GM10266 (cell line): ENCODE measurements at regions not wholly inside any gene's neighbourhood (a gene's known extent, or its start where the extent isn't known, plus 50 kb on each side); places are given as distances from the start of the nearest gene placed in this dataset.

Experiments
- DNase-seq: peaks from one replicate; pipeline ENCODE4 v3.0.0; 2012; ENCODE audit errors: extremely low spot score
- TF ChIP-seq, protein P1 (sequence below): IDR thresholded peaks from 2 replicates; pipeline ENCODE4 v1.5.1; 2012; ENCODE audit warnings: mild to moderate bottlenecking, low read depth; ENCODE audit not compliant: control insufficient read depth, insufficient read depth; ENCODE audit errors: missing control alignments

DNA sequence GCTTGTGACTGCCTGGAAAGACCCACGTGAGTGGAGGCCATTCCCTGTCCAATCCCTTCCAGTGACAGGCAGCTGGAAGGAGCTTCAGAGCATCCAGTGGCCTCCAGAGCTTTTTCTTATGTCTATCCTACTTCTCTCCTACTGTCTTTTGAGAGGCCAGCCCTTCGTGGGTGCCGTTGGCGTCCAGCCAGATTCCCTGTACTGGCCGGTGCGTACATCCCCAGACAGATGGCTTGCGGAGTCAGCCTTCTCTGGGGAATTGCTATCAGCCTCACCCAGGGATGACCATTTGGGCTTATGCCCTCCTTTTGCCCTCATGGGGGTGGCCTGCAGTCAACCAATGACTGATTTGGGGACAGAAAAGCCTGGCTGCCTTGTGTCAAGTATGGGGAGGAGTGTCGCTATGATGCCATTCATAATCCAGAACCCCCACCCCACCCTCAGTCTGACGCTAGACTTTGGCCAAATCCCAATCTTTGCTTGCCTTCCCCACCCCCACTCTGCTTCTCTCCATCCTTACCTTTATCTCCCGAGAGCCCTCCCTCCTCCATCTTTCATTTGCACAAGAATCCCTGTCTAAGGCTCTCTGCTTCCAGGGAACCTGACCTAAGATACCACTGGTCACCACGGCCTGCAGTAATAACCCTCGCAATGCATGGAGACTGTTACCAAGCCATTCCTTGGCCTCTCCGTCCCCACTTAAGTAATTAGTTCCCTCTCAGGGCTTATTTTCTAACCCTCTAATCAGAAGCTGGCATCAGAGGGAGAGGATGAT is 150.3 kb upstream of the BCOR start:
- no peak for DNase-seq

GRCh38 chrX:40247382-40247781 is 149.6 kb upstream of the BCOR start:
- TF ChIP-seq, protein P1, sequence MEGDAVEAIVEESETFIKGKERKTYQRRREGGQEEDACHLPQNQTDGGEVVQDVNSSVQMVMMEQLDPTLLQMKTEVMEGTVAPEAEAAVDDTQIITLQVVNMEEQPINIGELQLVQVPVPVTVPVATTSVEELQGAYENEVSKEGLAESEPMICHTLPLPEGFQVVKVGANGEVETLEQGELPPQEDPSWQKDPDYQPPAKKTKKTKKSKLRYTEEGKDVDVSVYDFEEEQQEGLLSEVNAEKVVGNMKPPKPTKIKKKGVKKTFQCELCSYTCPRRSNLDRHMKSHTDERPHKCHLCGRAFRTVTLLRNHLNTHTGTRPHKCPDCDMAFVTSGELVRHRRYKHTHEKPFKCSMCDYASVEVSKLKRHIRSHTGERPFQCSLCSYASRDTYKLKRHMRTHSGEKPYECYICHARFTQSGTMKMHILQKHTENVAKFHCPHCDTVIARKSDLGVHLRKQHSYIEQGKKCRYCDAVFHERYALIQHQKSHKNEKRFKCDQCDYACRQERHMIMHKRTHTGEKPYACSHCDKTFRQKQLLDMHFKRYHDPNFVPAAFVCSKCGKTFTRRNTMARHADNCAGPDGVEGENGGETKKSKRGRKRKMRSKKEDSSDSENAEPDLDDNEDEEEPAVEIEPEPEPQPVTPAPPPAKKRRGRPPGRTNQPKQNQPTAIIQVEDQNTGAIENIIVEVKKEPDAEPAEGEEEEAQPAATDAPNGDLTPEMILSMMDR: no peak
- no peak for DNase-seq

More for the DNA sequence above, 150.3 kb upstream of the BCOR start:
- TF ChIP-seq, protein P1: no peak

- TF ChIP-seq, protein P1: no peak
Observed at GRCh38 chrX:40245488-40246071, 147.8 kb upstream of the BCOR start.

DNA sequence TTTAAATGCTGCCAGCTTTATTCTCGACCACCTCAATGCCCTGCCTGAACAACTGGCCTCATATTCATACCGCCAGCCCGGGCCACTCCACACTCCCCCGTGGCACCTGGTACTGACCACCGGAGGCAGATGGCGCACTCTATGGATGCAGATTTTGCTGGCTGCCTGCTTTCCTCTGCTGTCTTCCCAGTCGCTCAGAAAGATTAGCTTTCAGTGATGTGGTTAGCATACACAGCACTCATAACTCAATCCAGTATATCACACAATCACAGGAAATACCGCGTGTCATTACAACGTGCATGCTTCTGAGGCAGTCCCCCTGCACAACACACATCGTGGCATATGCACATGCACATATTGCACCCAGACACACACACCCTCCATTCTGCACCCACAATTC is 147.2 kb upstream of the BCOR start:
- no peak for DNase-seq
- TF ChIP-seq, protein P1: no peak

More at GRCh38 chrX:40245488-40246071, 147.8 kb upstream of the BCOR start:
- DNase-seq: no peak

GRCh38 chrX:40243755-40244515 is 146.2 kb upstream of the BCOR start:
- no peak for DNase-seq
- TF ChIP-seq, protein P1: no peak

DNA sequence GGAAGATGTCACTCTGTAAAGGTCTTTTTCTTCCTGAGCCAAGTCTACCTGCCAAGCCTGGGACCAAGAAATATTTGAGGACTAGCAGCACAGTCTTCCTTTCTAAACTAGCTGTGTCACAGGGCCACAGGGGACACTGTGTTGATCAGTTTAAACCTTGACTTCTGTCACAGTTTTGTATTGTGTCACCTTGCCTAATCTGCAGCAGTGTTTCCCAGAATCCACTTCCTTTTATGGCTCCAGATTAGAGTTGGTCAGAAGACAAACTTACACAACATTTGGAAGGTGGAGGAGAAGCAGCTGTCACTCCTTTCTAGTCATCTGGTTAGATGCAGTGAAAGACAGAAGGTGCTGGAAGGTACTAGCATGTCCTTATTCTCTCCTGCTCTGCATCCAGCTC is 143.1 kb upstream of the BCOR start:
- DNase-seq: no peak
- TF ChIP-seq, protein P1: no peak

DNA sequence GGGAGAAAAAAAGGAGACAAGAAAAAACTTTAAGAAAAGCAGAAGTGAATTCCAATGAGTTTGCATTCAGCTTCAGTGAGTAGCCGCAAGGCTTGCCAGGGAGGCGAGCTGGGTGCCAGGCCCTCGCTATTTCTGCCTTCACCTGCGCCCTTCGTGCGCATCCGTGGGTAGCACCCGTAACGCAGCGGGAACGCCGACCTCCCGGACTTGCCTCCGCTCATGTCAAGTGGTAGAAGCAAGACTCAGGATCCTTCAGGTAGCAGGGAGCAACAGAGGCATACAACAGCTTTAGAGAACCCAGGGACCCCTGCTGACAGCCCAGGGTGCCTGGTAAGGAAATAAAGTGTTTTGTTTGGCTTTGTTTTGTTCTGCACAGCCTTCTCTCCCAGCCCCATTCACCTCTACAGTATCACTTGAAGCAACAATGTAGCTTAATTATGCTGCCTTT is 140.0 kb upstream of the BCOR start:
- DNase-seq: no peak
- TF ChIP-seq, protein P1: no peak
